ENCODE measurements at regions not wholly inside any gene's neighbourhood (a gene's known extent, or its start where the extent isn't known, plus 50 kb on each side); places are given as distances from the start of the nearest gene placed in this dataset.

GRCh38 chr2:2874341-2874740, 503.3 kb downstream of the EIPR1 start:
- intact Hi-C loops (cut with DNase I) = no loop called here
- peak in 1 of 42 donors; percentile 18 for DNase-seq

- intact Hi-C loops (cut with DNase I) = no loop called here
Measured at GRCh38 chr2:2873450-2873811, 504.2 kb downstream of the EIPR1 start.

GRCh38 chr2:2872713-2873449, 504.7 kb downstream of the EIPR1 start:
- intact Hi-C loops (cut with DNase I) = no loop called here
- DNase-seq = peak in 1 of 42 donors; percentile 7

More at GRCh38 chr2:2873450-2873811, 504.2 kb downstream of the EIPR1 start:
- DNase-seq = peak in 1 of 42 donors; percentile 22

GRCh38 chr2:2872309-2872617, 505.4 kb downstream of the EIPR1 start:
- intact Hi-C loops (cut with DNase I) = no loop called here
- peak in 1 of 42 donors; percentile 20 for DNase-seq

- DNase-seq = peak in 1 of 42 donors; percentile 22
- intact Hi-C loops (cut with DNase I) = no loop called here
Measured at GRCh38 chr2:2871480-2872308, 505.9 kb downstream of the EIPR1 start.

GRCh38 chr2:2870106-2870505, 507.5 kb downstream of the EIPR1 start:
- no peak for DNase-seq
- intact Hi-C loops (cut with DNase I) = no loop called here

GRCh38 chr2:2869553-2869952, 508.1 kb downstream of the EIPR1 start:
- DNase-seq = no peak
- intact Hi-C loops (cut with DNase I) = no loop called here

GRCh38 chr2:2868085-2868484, 509.5 kb downstream of the EIPR1 start:
- DNase-seq = peak in 1 of 42 donors; percentile 41
- intact Hi-C loops (cut with DNase I) = no loop called here

GRCh38 chr2:2867397-2867979, 510.1 kb downstream of the EIPR1 start:
- peak in 1 of 42 donors; percentile 38 for DNase-seq
- intact Hi-C loops (cut with DNase I) = no loop called here

- intact Hi-C loops (cut with DNase I) = no loop called here
- DNase-seq = peak in 1 of 42 donors; percentile 18
Measured at GRCh38 chr2:2866459-2866858, 511.2 kb downstream of the EIPR1 start.

GRCh38 chr2:2862386-2862785, 515.2 kb downstream of the EIPR1 start:
- peak in 1 of 42 donors; percentile 15 for DNase-seq
- intact Hi-C loops (cut with DNase I) = no loop called here

GRCh38 chr2:2861666-2862240, 515.9 kb downstream of the EIPR1 start:
- DNase-seq = peak in 1 of 42 donors; percentile 39
- intact Hi-C loops (cut with DNase I) = no loop called here

- intact Hi-C loops (cut with DNase I) = no loop called here
Measured at GRCh38 chr2:2860589-2861300, 516.9 kb downstream of the EIPR1 start.

GRCh38 chr2:2859732-2860131, 517.9 kb downstream of the EIPR1 start:
- intact Hi-C loops (cut with DNase I) = no loop called here
- DNase-seq = no peak

More at GRCh38 chr2:2860589-2861300, 516.9 kb downstream of the EIPR1 start:
- DNase-seq = no peak

- DNase-seq = no peak
- intact Hi-C loops (cut with DNase I) = no loop called here
Measured at GRCh38 chr2:2859164-2859563, 518.5 kb downstream of the EIPR1 start.

GRCh38 chr2:2856723-2857415, 520.7 kb downstream of the EIPR1 start:
- DNase-seq = peak in 7 of 42 donors; percentile 5 to 73 (median 54)
- intact Hi-C loops (cut with DNase I) = no loop called here

GRCh38 chr2:2855297-2855696, 522.3 kb downstream of the EIPR1 start:
- peak in 16 of 42 donors; percentile 17 to 81 (median 45) for DNase-seq
- intact Hi-C loops (cut with DNase I) = no loop called here

- intact Hi-C loops (cut with DNase I) = no loop called here
- no peak for DNase-seq
Measured at GRCh38 chr2:2853346-2853745, 522.3 kb upstream of the MYT1L start.
